SK-N-SH (cell line): ENCODE measurements at regions not wholly inside any gene's neighbourhood (a gene's known extent, or its start where the extent isn't known, plus 50 kb on each side); places are given as distances from the start of the nearest gene placed in this dataset.

Source experiments
- CTCF ChIA-PET: fragments of 300-600, 350-600 bp; formaldehyde crosslinking; extraction: SDS; loops from one replicate; lab custom pipeline; 2021; lab: Yijun Ruan, JAX
- POLR2A ChIA-PET: fragments of 350-600 bp; sonication (Branson Sonifier 250); formaldehyde crosslinking; extraction: SDS; loops from one replicate; lab custom pipeline; 2020; ENCODE audit warnings: antibody characterized with exemption, inconsistent platforms; lab: Yijun Ruan, JAX
- DNase-seq: peaks from one replicate; pipeline ENCODE4 v3.0.0; 2012
- H2AFZ ChIP-seq: fragments of 200-600 bp; sonication (generic); 2 replicates; pipeline ENCODE4 v1.8.1; 2016; ENCODE audit warnings: antibody characterized with exemption, mild to moderate bottlenecking, low read depth
- H3F3A ChIP-seq: fragments of 200-600 bp; sonication (generic); replicated peaks from 2 replicates; pipeline ENCODE3; 2016; ENCODE audit warnings: antibody characterized with exemption, mild to moderate bottlenecking; ENCODE audit not compliant: insufficient read depth
- H3K27ac ChIP-seq, 2 experiments: fragments of 200-500 bp in 1 of 2; fragments of 200-600 bp in 1 of 2; sonication (Bioruptor generic) in 1 of 2; sonication (generic), shearing (Covaris generic) in 1 of 2; 2 replicates each; pipeline versions ENCODE4 v1.5.1 to v1.6.1; 2014 to 2016; ENCODE audit warnings: low read depth in 2 of 2, inconsistent platforms in 1 of 2, low read length in 1 of 2, mild to moderate bottlenecking in 1 of 2, mixed read lengths in 1 of 2
- H3K27me3 ChIP-seq: fragments of 200-600 bp; sonication (generic), shearing (Covaris generic); 2 replicates; pipeline ENCODE4 v1.6.1; 2016; ENCODE audit warnings: mixed run types; ENCODE audit not compliant: insufficient read depth
- H3K36me3 ChIP-seq, 2 experiments: fragments of 200-500 bp in 1 of 2; fragments of 200-600 bp in 1 of 2; sonication (Bioruptor generic) in 1 of 2; sonication (generic) in 1 of 2; replicated peaks in 1 of 2; 2 replicates each; pipeline versions ENCODE3 to v1.5.1; 2014 to 2016; ENCODE audit warnings: low read length in 1 of 2, mild to moderate bottlenecking in 1 of 2; ENCODE audit not compliant: insufficient read depth in 2 of 2, control insufficient read depth in 1 of 2
- H3K4me1 ChIP-seq, 2 experiments: fragments of 200-500 bp in 1 of 2; fragments of 200-600 bp in 1 of 2; sonication (Bioruptor generic) in 1 of 2; sonication (generic), shearing (Covaris generic) in 1 of 2; 2 replicates each; pipeline versions ENCODE4 v1.5.1 to v1.6.1; 2014 to 2016; ENCODE audit warnings: low read depth in 1 of 2, low read length in 1 of 2, mixed run types in 1 of 2; ENCODE audit not compliant: insufficient read depth in 2 of 2, control insufficient read depth in 1 of 2
- H3K4me2 ChIP-seq: fragments of 200-600 bp; sonication (generic), shearing (Covaris generic); 2 replicates; pipeline ENCODE4 v1.6.1; 2017; ENCODE audit warnings: mixed run types
- H3K4me3 ChIP-seq, 2 experiments: fragments of 200-500 bp in 1 of 2; fragments of 200-600 bp in 1 of 2; sonication (Bioruptor generic) in 1 of 2; sonication (generic), shearing (Covaris generic) in 1 of 2; 2 replicates each; pipeline versions ENCODE4 v1.5.1 to v1.8.1; 2014 to 2016; ENCODE audit warnings: low read depth in 2 of 2, inconsistent platforms in 1 of 2, low read length in 1 of 2, mild to moderate bottlenecking in 1 of 2, mixed read lengths in 1 of 2, moderate library complexity in 1 of 2
- H3K79me2 ChIP-seq: fragments of 200-600 bp; sonication (generic); 2 replicates; pipeline ENCODE4 v1.8.1; 2017; ENCODE audit warnings: mild to moderate bottlenecking; ENCODE audit not compliant: insufficient read depth
- H3K9ac ChIP-seq: fragments of 200-600 bp; sonication (generic); 2 replicates; pipeline ENCODE4 v1.6.1; 2017; ENCODE audit warnings: mixed run types
- H3K9me2 ChIP-seq: fragments of 200-600 bp; sonication (generic); 2 replicates; pipeline ENCODE4 v1.6.1; 2017; ENCODE audit warnings: mixed run types
- H3K9me3 ChIP-seq: fragments of 200-600 bp; sonication (generic); 2 replicates; pipeline ENCODE4 v1.6.1; 2017; ENCODE audit warnings: mixed run types, mild to moderate bottlenecking, moderate library complexity
- H4K20me1 ChIP-seq: fragments of 200-600 bp; sonication (generic); 2 replicates; pipeline ENCODE4 v1.6.1; 2017; ENCODE audit warnings: mild to moderate bottlenecking, mixed run types; ENCODE audit not compliant: insufficient read depth
- ELF1 ChIP-seq: IDR thresholded peaks from 2 replicates; pipeline ENCODE4 v1.4.0; 2012
- FOXJ3 ChIP-seq: sonication (generic); formaldehyde crosslinking; IDR thresholded peaks from 2 replicates; pipeline ENCODE4 v1.5.1; 2020; ENCODE audit warnings: mild to moderate bottlenecking, missing genetic modification reagents
- GABPA ChIP-seq: IDR thresholded peaks from 2 replicates; pipeline ENCODE4 v1.4.0; 2012; ENCODE audit warnings: low read depth, mild to moderate bottlenecking
- JUND ChIP-seq: IDR thresholded peaks from 2 replicates; pipeline ENCODE4 v1.4.0; 2012
- MXI1 ChIP-seq: IDR thresholded peaks from 2 replicates; pipeline ENCODE4 v1.6.1; 2012; ENCODE audit warnings: mild to moderate bottlenecking, low read depth, low read length, improper control_type of control experiment
- NFIC ChIP-seq: IDR thresholded peaks from 2 replicates; pipeline ENCODE4 v1.4.0; 2012; ENCODE audit warnings: borderline replicate concordance
- NRF1 ChIP-seq: IDR thresholded peaks from 2 replicates; pipeline ENCODE4 v1.6.1; 2012; ENCODE audit warnings: low read depth, mild to moderate bottlenecking, low read length
- PBX3 ChIP-seq: IDR thresholded peaks from 2 replicates; pipeline ENCODE4; 2012
- RCOR1 ChIP-seq: fragments of 150-350 bp; IDR thresholded peaks from 2 replicates; pipeline ENCODE4 v1.6.1; 2017; ENCODE audit warnings: antibody characterized with exemption, low read length
- RXRA ChIP-seq: IDR thresholded peaks from 2 replicates; pipeline ENCODE4 v1.4.0; 2012; ENCODE audit warnings: low read depth, mild to moderate bottlenecking, borderline replicate concordance
- SIN3A ChIP-seq: IDR thresholded peaks from 2 replicates; pipeline ENCODE4 v1.6.1; 2012; ENCODE audit warnings: low read depth, mild to moderate bottlenecking, low read length, moderate library complexity, borderline replicate concordance
- SMC3 ChIP-seq: IDR thresholded peaks from 2 replicates; pipeline ENCODE4 v1.6.1; 2012; ENCODE audit warnings: low read depth, low read length, improper control_type of control experiment
- TAF1 ChIP-seq: IDR thresholded peaks from 2 replicates; pipeline ENCODE4 v1.6.1; 2012; ENCODE audit warnings: low read depth, mild to moderate bottlenecking, low read length, moderate library complexity, borderline replicate concordance
- TCF12 ChIP-seq: IDR thresholded peaks from 2 replicates; pipeline ENCODE4 v1.4.0; 2012
- USF1 ChIP-seq: IDR thresholded peaks from 2 replicates; pipeline ENCODE4 v1.4.0; 2012; ENCODE audit warnings: low read depth, borderline replicate concordance
- USF2 ChIP-seq: fragments of 150-350 bp; IDR thresholded peaks from 2 replicates; pipeline ENCODE4 v1.6.1; 2017; ENCODE audit warnings: antibody characterized with exemption, low read length, low read depth, borderline replicate concordance
- YY1 ChIP-seq: IDR thresholded peaks from 2 replicates; pipeline ENCODE4 v1.4.0; 2012; ENCODE audit warnings: low read depth, mild to moderate bottlenecking
- ZBTB33 ChIP-seq: IDR thresholded peaks from 2 replicates; pipeline ENCODE4 v1.4.0; 2012; ENCODE audit warnings: low read depth, borderline replicate concordance
- whole genome bisulfite sequencing: methylation state at CpG from one replicate; pipeline ENCODE4 v1.1.6; 2017; ENCODE audit warnings: low lambda C conversion rate; 5-methylcytosine and 5-hydroxymethylcytosine counted together

GRCh38 chr5:117893211-117893610 lies 1095.1 kb downstream of the DTWD2 start:
- no peaks in the 10 kb centered on the region for H4K20me1 ChIP-seq
- no peaks in the 10 kb centered on the region for H3F3A ChIP-seq
- no peak overlapping the region for H3K4me2 ChIP-seq
- 44% methylated on average over 5 of the region's 5 CpGs for WGBS
- POLR2A ChIA-PET, result no interaction called here
- no peak overlapping the region for H3K4me3 ChIP-seq
- TF ChIP-seq SIN3A (no peak), JUND (no peak), YY1 (no peak), NFIC (no peak), SMC3 (no peak), USF2 (no peak), USF1 (no peak), ZBTB33 (no peak), ELF1 (no peak), PBX3 (no peak), RXRA (no peak), RCOR1 (no peak), MXI1 (no peak), TCF12 (no peak), FOXJ3 (no peak), GABPA (no peak), NRF1 (no peak), TAF1 (no peak)
- H3K4me1 ChIP-seq, result no peaks in the 10 kb centered on the region
- H3K36me3 ChIP-seq, result no peaks in the 10 kb centered on the region
- H3K9me3 ChIP-seq, result peaks cover 11% of the 10 kb centered on the region; the same call in 1 of the 2 replicates
- CTCF ChIA-PET, result no interaction called here
- no peak overlapping the region for H3K27ac ChIP-seq
- no peaks in the 10 kb centered on the region for H3K9me2 ChIP-seq
- no peaks in the 10 kb centered on the region for H3K27me3 ChIP-seq
- no peak for DNase-seq
- no peak overlapping the region for H3K9ac ChIP-seq
- H3K79me2 ChIP-seq, result no peaks in the 10 kb centered on the region
- no peak overlapping the region for H2AFZ ChIP-seq
